ENCODE measurements at regions not wholly inside any gene's neighbourhood (a gene's known extent, or its start where the extent isn't known, plus 50 kb on each side); places are given as distances from the start of the nearest gene placed in this dataset.

GRCh38 chr3:57000012-57000411, 60.5 kb upstream of the SPATA12 start:
- Histone ChIP-seq H3K36me3 (ENCODE audit: insufficient read depth) (no peaks in the 10 kb centered on the region), H3K27ac (no peak overlapping the region), H3K27me3 (ENCODE audit: insufficient read depth, low read depth) (no peaks in the 10 kb centered on the region), H4K20me1 (ENCODE audit: insufficient read depth) (no peaks in the 10 kb centered on the region), H2AFZ (ENCODE audit: low read depth) (no peak overlapping the region), H3K4me2 (no peak overlapping the region), H3K9ac (no peak overlapping the region), H3K79me2 (ENCODE audit: insufficient read depth, low read depth) (no peaks in the 10 kb centered on the region), H3K4me3 (IDR thresholded peaks at IDR 0.05; ENCODE audit: insufficient read depth, low read depth, low read length) (no peak overlapping the region), H3K4me1 (ENCODE audit: low read depth, poor library complexity, severe bottlenecking) (no peaks in the 10 kb centered on the region)
- TF ChIP-seq, protein P1, sequence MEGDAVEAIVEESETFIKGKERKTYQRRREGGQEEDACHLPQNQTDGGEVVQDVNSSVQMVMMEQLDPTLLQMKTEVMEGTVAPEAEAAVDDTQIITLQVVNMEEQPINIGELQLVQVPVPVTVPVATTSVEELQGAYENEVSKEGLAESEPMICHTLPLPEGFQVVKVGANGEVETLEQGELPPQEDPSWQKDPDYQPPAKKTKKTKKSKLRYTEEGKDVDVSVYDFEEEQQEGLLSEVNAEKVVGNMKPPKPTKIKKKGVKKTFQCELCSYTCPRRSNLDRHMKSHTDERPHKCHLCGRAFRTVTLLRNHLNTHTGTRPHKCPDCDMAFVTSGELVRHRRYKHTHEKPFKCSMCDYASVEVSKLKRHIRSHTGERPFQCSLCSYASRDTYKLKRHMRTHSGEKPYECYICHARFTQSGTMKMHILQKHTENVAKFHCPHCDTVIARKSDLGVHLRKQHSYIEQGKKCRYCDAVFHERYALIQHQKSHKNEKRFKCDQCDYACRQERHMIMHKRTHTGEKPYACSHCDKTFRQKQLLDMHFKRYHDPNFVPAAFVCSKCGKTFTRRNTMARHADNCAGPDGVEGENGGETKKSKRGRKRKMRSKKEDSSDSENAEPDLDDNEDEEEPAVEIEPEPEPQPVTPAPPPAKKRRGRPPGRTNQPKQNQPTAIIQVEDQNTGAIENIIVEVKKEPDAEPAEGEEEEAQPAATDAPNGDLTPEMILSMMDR (conservative IDR thresholded peaks at IDR 0.05; ENCODE audit: low read depth, low read length), result no peak

- Histone ChIP-seq H3K9ac (no peak overlapping the region), H3K4me1 (ENCODE audit: low read depth, poor library complexity, severe bottlenecking) (no peaks in the 10 kb centered on the region), H3K4me2 (no peak overlapping the region), H4K20me1 (ENCODE audit: insufficient read depth) (no peaks in the 10 kb centered on the region), H3K27ac (no peak overlapping the region), H3K79me2 (ENCODE audit: insufficient read depth, low read depth) (no peaks in the 10 kb centered on the region), H3K36me3 (ENCODE audit: insufficient read depth) (no peaks in the 10 kb centered on the region), H2AFZ (ENCODE audit: low read depth) (no peak overlapping the region), H3K4me3 (IDR thresholded peaks at IDR 0.05; ENCODE audit: insufficient read depth, low read depth, low read length) (no peak overlapping the region), H3K27me3 (ENCODE audit: insufficient read depth, low read depth) (no peaks in the 10 kb centered on the region)
- TF ChIP-seq, protein P1 (conservative IDR thresholded peaks at IDR 0.05; ENCODE audit: low read depth, low read length), result no peak
These were observed 60.9 kb upstream of the SPATA12 start for GRCh38 chr3:56999547-56999946.

- H3K4me3 ChIP-seq (IDR thresholded peaks at IDR 0.05; ENCODE audit: insufficient read depth, low read depth, low read length), result no peak overlapping the region
- H3K4me2 ChIP-seq, result no peak overlapping the region
- no peaks in the 10 kb centered on the region for H4K20me1 ChIP-seq (ENCODE audit: insufficient read depth)
- H3K36me3 ChIP-seq (ENCODE audit: insufficient read depth), result no peaks in the 10 kb centered on the region
- TF ChIP-seq, protein P1 (conservative IDR thresholded peaks at IDR 0.05; ENCODE audit: low read depth, low read length), result no peak
- H2AFZ ChIP-seq (ENCODE audit: low read depth), result no peak overlapping the region
- no peaks in the 10 kb centered on the region for H3K4me1 ChIP-seq (ENCODE audit: low read depth, poor library complexity, severe bottlenecking)
- no peak overlapping the region for H3K27ac ChIP-seq
- no peaks in the 10 kb centered on the region for H3K79me2 ChIP-seq (ENCODE audit: insufficient read depth, low read depth)
- H3K27me3 ChIP-seq (ENCODE audit: insufficient read depth, low read depth), result no peaks in the 10 kb centered on the region
- H3K9ac ChIP-seq, result no peak overlapping the region
These were observed 62.4 kb upstream of the SPATA12 start for GRCh38 chr3:56998076-56998529.

GRCh38 chr3:56997675-56998074, 62.8 kb upstream of the SPATA12 start:
- Histone ChIP-seq H3K4me3 (IDR thresholded peaks at IDR 0.05; ENCODE audit: insufficient read depth, low read depth, low read length) (no peak overlapping the region), H3K27ac (no peak overlapping the region), H3K4me1 (ENCODE audit: low read depth, poor library complexity, severe bottlenecking) (no peaks in the 10 kb centered on the region), H2AFZ (ENCODE audit: low read depth) (no peak overlapping the region), H3K4me2 (no peak overlapping the region), H3K27me3 (ENCODE audit: insufficient read depth, low read depth) (no peaks in the 10 kb centered on the region), H4K20me1 (ENCODE audit: insufficient read depth) (no peaks in the 10 kb centered on the region), H3K36me3 (ENCODE audit: insufficient read depth) (no peaks in the 10 kb centered on the region), H3K9ac (no peak overlapping the region), H3K79me2 (ENCODE audit: insufficient read depth, low read depth) (no peaks in the 10 kb centered on the region)
- TF ChIP-seq, protein P1 (conservative IDR thresholded peaks at IDR 0.05; ENCODE audit: low read depth, low read length), result no peak

Data from KMS-11 (cell line).